Mucosa of gallbladder (tissue), 1 donor: ENCODE measurements at regions not wholly inside any gene's neighbourhood (a gene's known extent, or its start where the extent isn't known, plus 50 kb on each side); places are given as distances from the start of the nearest gene placed in this dataset.

Experiments used
- DNase-seq: peaks from one replicate; pipeline ENCODE4 v3.0.0-alpha.2; 2020; ENCODE audit warnings: low spot score
- donor health status: DM: no; HTN: no; CAD: no.

DNA sequence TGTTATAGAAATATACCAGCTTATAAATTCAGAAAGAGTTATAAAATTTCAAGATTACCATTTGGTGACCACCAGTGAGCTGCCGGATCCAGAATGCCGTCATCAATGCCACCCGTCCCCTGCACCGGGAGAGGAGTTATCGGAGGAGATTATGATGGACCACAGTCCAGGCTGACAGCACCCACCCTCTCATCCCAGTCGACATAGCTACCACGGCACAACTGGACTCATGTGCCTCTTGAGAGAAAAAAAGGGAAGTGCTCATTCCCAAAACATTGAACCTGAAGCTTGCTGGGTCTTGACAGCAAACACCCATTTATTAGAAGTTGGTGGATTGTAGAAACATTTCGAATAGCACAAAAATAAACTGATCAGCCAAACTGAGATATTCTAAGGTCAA, 1331.5 kb downstream of the TBC1D22A start:
- DNase-seq, result no peak

DNA sequence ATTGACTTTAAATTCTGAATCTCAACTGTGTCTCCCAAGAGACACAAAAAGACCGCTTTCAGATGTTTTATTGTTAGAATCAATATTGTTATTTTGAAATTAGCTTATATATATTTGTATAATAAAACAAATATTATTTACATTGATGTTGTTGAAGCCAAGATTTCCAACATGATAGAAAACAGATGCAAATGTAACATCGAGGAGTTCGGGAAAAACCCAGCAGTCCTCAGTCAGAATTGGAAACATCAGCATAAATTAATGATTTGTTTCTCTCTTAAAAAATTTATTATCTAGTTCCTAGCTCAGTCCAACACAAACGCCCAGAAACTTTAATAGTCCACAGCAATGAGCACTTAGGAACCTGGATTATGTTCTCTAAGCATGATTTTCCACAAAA, 1330.4 kb downstream of the TBC1D22A start:
- DNase-seq, result no peak

DNA sequence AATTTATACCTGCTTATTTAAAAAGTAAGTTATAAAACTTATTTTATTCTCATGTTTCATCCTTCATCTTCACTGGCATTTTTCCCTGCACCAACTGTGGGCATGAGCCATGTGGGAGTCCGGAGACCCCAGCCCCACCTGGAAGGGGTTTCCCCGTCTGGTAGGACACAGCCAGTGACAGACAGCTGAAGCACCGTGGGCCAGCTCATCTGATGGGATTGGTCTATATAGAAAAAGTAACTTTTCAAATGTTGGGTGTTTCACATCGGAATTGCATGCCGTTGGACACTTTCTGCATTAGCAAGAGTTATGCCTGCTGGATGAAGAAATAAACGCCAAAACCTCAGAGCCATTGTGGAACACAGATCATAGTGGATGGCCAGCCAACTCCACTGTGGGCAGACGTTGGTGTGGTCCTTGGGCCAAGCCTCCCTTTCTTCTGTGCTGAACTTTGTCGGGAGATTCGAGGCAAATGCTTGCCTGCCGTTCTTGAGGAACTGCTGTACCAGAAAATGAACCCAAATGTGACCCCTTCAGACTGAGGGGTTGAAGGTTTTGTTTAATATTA, 1329.3 kb downstream of the TBC1D22A start:
- DNase-seq, result no peak

DNA sequence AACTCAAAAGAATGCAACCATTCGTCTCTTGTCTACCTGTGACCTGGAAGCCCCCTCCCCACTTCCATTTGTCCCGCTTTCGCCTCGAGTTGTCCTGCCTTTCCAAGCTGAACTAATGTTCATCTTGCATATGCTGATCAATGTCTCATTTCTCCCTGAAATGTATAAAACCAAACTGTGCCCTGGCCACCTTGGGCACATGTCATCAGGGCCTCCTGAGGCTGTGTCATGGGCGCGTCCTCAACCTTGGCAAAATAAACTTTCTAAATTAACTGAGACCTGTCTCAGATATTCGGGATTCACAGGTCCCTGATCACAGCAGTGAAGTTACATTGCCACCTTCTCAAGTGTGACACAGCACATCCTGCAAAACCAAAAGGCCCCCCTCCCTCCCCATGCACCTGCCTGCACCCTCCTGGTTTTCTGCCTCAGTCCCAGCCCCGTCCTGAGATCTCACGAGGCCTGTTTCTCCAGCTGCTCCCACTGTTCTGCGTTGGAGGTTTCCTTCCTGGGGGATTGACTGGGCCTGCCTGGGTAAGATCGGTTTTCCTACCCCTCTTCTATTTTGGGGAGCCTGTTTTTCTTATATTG, 1328.7 kb downstream of the TBC1D22A start:
- DNase-seq, result no peak

DNA sequence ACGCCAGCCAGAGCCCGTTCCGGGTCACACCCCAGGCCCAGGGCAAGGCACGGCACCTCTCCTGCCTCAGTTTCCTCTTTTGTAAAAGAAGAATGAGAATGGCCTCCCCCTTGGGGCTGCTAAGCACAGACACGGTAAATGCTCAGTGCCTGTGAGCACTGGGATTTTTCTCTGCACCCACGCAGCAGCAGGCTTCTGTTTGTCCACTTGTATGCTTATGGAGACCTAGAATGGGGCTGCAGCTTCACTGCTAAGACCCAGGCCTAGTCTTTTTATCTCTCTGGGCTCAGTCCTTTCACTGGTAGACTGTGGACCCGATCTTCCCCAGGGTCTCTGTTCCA, 1327.9 kb downstream of the TBC1D22A start:
- no peak for DNase-seq

DNA sequence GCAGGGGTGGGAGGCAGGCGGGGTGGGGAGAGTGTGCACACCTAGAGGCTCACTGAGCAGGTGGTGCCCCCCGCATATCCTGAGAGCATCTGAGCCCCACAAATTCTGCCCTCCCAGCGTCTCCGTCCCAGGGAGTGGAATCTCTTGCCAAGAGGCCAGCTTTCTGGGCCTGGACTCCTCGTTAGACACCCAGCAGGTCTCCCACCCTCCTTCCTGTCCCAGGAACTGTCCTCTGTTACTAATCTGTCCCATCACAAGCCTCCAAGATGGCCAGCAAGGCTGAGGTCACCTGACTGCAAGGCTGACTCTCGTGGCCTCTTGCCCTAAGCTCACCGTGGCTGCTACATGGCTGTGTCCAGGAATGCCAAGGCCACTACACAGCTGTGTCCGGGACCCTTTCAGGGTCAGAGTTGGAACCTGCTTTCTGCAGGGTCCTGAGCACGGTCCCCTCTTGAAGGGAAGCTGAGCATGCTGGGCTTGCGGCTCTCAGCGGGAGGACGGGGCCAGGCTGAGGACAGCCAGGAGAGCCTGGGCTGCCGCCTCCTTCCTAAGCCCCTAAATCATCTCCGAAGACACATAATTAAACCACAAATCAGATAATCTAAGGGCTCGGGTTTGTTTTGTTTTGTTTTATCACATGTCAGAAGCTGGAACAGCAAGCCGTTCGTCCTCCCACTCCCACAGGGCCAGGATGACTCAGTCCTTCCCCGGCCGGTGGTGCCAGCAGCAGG, 1327.3 kb downstream of the TBC1D22A start:
- DNase-seq, result peak; percentile 20

DNA sequence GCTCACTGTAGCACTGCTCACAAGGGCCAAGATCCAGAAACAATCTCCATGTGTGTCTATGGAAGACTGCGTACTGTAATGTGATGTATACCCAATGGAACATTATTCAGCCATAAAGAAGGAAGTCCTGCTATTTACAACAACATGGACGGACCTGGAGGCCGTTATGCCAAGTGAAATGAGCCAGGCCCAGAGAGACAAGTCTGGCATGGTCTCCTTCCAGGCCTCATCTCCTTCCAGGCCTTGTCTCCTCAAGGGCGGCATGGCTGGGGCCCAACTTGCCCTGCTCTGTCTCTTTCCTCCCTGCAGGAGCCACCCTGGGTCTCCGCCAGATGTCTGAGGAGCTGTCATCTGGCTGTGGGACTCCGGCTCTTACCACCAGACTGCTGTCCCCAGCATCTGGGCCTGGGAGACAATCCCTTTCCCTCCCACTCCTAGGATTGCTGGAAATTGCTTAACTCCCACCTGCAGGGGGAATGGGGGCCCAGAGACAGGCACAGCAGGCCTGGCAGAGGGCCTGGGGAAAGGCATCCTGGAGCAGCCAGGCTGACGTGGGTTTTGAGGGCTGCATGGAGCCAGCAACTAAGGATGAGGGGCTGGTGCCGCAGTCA, 1326.6 kb downstream of the TBC1D22A start:
- no peak for DNase-seq

DNA sequence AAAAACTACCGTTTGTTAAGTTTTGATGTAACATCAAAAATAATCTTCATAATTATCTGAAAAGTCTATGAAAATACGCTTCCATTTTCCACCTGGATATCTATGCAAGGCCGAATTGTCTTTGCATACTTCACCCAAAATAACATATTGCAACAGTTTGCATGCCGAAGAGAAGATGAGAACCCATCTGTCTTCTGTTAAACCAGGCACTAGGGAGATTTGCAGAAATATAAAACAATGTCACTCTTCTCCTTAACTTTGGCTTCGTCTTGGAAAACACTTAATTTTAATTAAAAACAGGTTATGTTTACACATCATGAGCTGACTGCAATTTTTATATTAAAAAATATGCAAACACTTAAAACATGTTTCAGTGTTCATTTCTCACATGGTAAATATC, 1325.8 kb downstream of the TBC1D22A start:
- DNase-seq, result no peak

DNA sequence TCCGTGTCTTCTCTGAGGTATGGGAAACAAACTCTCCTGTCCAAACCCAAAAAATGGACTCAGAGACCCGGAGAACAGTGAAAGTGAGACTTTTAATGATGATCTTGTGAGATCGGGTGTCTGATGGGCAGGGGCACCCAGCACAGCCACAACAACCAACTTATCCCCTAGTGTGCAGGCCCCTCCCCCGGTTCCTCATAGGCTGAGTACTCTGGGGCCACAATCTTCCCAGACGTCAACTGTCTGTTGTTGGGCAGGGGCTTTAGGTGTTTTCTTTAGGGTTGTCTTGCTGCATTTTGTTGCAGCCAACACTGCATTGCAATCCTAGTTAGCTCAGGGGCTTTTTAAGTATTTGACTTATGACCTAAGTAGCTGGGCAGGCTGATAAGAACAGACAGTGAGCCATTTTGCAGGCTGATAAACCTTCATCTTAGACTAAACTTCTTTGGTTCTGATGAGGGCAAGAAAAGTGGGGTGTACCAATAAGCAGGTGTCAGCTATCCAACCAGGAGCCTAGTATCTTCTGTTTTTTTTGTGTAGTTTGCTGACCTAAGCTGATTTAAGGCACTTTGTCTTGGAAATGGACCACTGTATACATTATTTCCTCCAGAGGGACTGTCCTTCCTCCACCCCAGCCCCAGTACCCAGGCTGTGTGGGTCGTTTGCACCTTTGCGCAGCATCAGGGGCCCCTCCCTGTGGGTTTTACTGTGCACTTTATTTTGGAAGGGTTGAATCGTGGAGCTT, 1323.6 kb downstream of the TBC1D22A start:
- DNase-seq, result no peak

DNA sequence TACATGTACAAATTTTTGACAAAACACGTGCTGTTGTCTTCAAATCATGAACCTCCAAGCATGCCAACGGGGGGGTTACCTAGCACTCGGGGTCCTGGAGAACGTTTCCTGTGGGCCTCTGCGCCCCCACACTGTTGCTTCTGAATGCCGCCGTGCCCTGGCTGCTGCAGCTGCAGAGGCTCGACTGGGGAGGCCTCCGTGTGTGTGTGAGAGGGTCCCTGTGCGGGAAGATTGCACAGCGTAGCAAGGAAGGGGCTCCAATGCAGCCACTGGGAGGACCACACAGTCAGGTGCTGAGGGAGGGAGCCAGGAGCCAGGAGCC, 1322.2 kb downstream of the TBC1D22A start:
- DNase-seq, result no peak

DNA sequence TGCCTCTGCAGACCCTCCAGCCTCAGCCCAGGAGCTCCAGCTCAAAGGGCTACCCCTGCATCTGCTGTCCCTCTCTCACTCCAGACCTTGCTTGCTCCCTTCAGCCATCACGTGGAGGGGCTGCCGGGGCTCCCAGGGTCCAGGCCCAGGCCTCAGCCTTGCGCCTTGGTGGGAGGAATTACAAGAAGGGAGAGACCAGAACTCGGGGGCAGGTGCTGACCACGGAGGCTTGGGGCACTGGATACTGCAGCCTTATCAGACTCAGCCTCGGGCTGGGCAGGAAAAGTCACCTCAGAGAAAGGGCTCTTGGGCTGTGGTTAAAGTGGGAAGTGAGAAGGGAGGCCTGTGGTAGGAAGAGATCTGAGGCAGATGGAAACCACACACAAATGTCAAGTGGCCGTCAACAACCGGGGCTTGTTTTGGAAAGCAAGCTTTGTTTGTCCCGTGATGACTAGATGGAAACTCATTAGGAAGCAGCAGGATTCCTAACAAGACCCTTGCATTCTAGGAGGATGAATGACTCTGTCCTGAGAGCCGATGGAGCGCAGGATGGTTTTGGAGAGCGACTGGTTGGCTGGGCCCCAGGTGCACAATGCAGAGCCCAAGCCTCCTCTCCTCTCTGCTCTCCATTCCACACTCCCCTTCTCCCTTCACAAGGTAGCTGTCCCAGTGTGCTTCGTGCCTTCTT, 1321.7 kb downstream of the TBC1D22A start:
- no peak for DNase-seq

DNA sequence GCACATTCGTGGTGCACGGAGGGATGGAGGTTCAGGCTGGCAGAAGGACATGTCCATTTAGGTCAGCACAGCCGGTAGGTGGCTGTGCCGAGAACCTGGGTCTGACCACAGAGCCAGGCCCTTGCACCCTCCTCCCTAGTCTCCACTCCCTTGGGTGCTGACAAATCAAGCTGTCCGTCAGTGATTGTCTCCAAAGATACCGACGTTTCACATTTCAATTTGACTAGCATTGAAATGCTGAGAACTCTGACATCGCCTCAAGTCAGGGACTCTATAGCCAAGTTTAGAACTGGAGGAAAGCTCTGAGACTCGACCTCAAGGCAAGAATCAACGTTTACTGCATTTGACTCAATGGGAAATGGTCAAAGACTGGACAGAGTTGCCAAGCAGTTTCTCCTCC, 1321.1 kb downstream of the TBC1D22A start:
- no peak for DNase-seq

DNA sequence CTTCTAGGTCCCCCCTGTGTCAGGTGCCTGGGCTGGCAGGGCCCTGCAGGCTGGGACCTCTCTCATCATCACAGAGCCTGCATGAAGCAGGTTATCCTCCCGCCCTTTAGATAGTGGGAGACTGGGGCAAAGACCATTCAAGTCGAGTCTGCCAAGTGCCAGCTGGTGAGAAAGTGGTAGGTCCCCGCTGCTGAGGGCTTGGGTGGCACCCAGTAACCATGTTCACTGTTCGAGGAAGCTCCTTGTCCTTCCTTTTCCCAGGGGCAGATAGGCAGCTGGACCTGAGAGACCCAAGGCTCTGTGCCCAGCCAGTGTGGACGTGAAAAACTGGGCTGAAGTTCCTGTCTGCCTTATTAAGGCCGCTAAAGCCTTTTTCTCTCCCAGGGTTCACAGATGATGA, 1319.8 kb downstream of the TBC1D22A start:
- no peak for DNase-seq

DNA sequence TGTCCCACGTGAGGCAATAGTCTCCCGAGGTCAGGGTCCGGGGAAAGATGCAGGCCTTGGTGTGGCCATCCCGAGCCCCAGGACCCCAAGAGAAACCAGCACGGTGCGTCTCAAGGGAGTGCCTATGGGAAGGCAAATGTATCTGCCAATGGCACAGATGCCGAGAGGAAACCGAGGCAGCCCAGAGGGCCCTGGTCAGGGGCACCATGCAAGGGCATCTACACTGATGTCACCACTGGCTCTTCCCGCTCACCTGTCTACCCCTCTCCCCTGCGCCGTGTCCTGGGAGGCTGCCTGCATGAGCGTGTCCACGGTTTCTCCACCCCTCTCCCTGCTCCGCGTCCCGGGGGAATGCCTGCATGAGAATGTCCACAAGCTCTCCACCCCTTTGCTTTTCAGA, 1318.8 kb downstream of the TBC1D22A start:
- DNase-seq, result no peak

DNA sequence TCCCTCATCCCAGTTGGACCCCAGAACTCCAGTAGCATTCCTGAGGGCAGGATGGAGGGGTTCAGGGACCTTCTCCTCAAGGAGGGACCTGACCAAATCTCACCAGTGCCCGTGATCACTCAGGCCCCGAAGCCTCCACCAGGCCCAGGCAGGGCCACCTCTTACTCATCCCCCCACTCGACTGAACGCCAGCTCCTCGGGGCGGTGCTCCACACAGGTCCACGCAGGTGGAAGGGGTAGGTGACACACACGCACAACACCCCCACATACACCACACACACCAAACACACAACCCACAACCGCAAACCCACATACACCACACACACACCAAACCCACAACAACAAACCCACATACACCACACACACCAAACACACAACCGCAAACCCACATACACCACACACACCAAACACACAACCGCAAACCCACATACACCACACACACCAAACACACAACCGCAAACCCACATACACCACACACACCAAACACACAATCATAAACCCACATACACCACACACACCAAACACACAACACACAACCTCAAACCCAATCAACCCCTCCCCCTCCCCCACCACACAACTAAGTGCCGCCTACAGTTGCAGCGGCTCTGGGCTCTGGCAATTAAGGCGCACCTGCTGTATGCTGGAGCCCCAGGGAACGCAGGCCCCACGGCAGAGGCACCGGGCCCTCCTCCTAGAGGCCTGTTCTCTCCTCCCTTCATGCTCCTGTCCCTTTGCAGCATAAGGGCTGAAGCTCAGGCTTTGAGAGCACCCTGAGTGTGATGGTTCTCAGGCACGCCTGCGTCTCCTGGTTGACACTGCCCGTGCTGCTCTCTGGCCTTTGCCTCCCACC, 1318.1 kb downstream of the TBC1D22A start:
- DNase-seq, result no peak

DNA sequence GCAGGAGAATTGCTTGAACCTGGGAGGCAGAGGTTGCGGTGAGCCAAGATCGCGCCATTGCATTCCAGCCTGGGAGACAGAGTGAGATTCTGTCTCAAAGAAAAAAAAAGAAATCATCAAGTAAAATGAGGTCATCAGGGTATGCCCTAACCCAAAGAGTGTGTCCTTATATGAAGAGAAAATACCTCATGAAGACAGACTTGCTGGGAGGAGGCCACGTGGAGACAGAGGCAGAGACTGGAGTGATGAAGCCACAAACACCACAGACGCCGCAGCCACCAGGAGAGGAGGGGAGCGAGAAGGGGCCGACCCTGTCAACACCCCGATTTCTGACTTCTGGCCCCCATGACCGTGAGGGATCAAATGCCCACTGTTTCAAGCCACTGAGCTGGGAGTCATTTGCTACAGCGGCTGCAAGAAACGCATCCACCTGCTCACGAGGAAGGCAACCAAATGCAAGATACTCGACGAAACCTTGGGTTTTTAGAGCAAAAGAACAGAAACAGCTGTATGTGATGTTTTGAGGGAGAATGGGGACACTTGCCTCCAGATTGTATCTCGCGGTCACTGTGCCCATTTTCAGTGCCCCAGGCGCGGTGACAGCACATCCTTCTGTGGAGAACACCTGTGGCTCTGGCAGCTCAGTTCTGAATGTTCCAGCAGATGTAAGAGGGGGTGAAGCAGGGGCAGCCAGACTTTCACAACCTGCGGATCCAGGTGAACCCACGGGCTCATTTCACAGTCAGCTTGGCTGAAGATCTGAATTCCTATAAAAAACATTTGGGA, 1317.2 kb downstream of the TBC1D22A start:
- no peak for DNase-seq

DNA sequence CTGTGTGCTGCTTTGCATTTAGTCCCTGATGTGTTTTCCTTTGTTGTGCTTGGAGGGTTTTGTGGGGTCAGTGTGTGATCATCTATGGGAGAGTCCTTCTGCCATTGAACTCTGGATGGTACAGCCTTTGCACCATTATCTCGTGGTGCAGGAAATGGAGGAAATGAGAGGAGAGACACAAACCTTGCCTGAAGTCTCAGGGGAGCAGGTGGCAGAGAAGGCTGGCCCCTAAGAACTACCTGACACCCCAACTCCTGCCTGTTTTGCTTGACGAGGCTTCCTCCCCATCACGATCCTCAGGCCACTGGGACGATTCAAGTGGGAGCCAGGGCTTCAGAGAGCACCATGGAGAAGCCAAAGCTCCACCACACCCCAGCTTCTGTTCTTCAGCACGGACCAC, 1316.4 kb downstream of the TBC1D22A start:
- DNase-seq, result no peak

DNA sequence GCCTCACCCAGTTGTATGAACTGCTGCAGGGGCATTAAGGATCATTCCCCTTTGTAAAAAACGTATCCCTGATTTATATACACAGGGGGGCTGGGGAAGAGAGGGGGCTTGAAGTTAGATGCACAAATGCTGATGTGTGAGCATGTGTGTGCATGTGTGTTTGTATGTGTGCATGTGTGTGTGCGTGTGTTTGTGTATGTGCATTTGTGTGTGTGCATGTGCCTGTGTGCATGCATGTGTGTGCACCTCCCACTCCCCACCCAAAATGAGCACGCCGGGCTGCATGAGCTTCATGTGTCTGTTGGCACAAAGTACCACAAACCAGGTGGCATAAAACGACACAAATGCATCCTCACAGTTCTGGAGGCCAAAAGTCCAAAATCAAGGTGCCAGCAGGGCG, 1315.2 kb downstream of the TBC1D22A start:
- no peak for DNase-seq

DNA sequence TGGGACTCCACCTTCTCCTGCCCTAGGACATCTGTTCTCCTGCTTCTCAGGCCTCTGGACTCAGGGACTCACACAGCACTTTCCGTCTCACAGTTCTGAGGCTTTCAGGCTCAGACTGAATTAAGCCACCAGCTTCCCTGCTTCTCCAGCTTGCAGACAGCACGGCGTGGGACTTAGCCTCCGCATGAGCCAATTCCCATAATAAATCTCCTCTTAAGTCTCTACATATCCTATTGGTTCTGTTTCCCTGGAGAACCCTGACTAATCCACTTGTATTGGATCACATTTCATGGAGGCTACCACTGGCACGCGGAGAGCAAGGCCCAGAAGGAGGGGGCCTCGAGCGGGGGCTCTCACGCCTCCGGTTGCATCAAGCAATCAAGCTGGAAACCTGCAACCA, 1313.6 kb downstream of the TBC1D22A start:
- no peak for DNase-seq

DNA sequence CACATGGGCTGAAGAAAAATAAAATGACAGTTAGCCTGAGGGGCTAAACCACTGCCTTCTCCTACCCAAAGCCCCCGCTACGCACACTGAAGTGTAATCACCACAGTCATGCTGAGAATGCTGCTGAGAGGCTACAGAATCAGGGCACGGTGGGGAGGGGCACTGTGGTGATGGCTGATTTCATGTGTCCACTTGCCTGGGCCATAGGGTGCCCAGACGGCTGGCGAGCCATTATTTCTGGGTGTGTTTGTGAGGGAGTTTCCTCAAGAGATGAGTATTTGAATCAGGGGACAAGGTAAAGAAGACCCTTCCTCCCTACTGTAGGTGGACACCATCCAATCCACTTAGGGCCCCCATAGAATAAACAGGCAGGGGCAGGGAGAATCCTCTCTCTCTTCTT, 1313.2 kb downstream of the TBC1D22A start:
- no peak for DNase-seq
